ENCODE measurements at regions not wholly inside any gene's neighbourhood (a gene's known extent, or its start where the extent isn't known, plus 50 kb on each side); places are given as distances from the start of the nearest gene placed in this dataset.

GRCh38 chr4:55284331-55284730 is 61.7 kb upstream of the SRD5A3 start:
- Histone ChIP-seq H3K27me3 (no peaks in the 10 kb centered on the region), H3K4me1 (no peaks in the 10 kb centered on the region), H3K27ac (no peak overlapping the region), H3K36me3 (no peaks in the 10 kb centered on the region), H3K9me3 (peaks cover 0 to 30% (median 10%) of the 10 kb centered on the region in 3 donors), H3K4me3 (no peak overlapping the region)
- intact Hi-C loops (cut with DNase I), result no loop called here
- WGBS, 2 donors, result 89 to 100% methylated on average over 1 of the region's 1 CpG
- DNase-seq, result no peak
- TF ChIP-seq POLR2A (IDR thresholded peaks at IDR 0.05) (no peak), CTCF (IDR thresholded peaks at IDR 0.05) (no peak)

- DNase-seq, result no peak
- TF ChIP-seq CTCF (IDR thresholded peaks at IDR 0.05) (no peak), POLR2A (IDR thresholded peaks at IDR 0.05) (no peak)
- WGBS, 2 donors, result 44 to 54% methylated on average over 2 of the region's 3 CpGs
Measured at GRCh38 chr4:55291227-55291640, 54.8 kb upstream of the SRD5A3 start.

GRCh38 chr4:55296096-55296495 is 49.9 kb upstream of the SRD5A3 start:
- peaks cover 0 to 3% (median 0%) of the 10 kb centered on the region in 3 donors for H3K4me1 ChIP-seq
- intact Hi-C loops (cut with DNase I), result no loop called here
- H3K36me3 ChIP-seq, result no peaks in the 10 kb centered on the region
- WGBS, 2 donors, result 77 to 85% methylated on average over 4 of the region's 4 CpGs
- DNase-seq, result no peak
- no peak overlapping the region for H3K27ac ChIP-seq
- H3K4me3 ChIP-seq, result no peak overlapping the region
- H3K9me3 ChIP-seq, result no peaks in the 10 kb centered on the region
- TF ChIP-seq CTCF (IDR thresholded peaks at IDR 0.05), result no peak
- no peak for TF ChIP-seq POLR2A (IDR thresholded peaks at IDR 0.05)
- no peaks in the 10 kb centered on the region for H3K27me3 ChIP-seq

More at GRCh38 chr4:55291227-55291640, 54.8 kb upstream of the SRD5A3 start:
- Histone ChIP-seq H3K27me3 (no peaks in the 10 kb centered on the region), H3K4me3 (no peak overlapping the region), H3K4me1 (no peaks in the 10 kb centered on the region), H3K36me3 (no peaks in the 10 kb centered on the region), H3K9me3 (no peaks in the 10 kb centered on the region), H3K27ac (no peak overlapping the region)
- intact Hi-C loops (cut with DNase I), result no loop called here

Small RNAs in the stretch of these regions (small RNA-seq; reads per million reads assigned to genes)
- gene RN7SL822P, result 0 reads per million in 4 donors
- 0 reads per million in 4 donors for gene RNU6-746P

Data from esophagus squamous epithelium (tissue), 5 donors.